HT1080 (cell line): ENCODE measurements at regions not wholly inside any gene's neighbourhood (a gene's known extent, or its start where the extent isn't known, plus 50 kb on each side); places are given as distances from the start of the nearest gene placed in this dataset.

Source experiments
- DNase-seq: peaks from one replicate; pipeline ENCODE4 v3.0.0-alpha.2; 2015; ENCODE audit warnings: low read depth

- no peak for DNase-seq
Observed at GRCh38 chr2:235391921-235392615, 101.8 kb upstream of the AGAP1 start.

- peak; percentile 81 for DNase-seq
Observed at GRCh38 chr2:235394278-235394828, 99.5 kb upstream of the AGAP1 start.

GRCh38 chr2:235396071-235396846, 97.6 kb upstream of the AGAP1 start:
- DNase-seq, result no peak

- no peak for DNase-seq
Observed at GRCh38 chr2:235398321-235398720, 95.5 kb upstream of the AGAP1 start.

- DNase-seq, result no peak
Observed at GRCh38 chr2:235399895-235400294, 93.9 kb upstream of the AGAP1 start.

- DNase-seq, result no peak
Observed at GRCh38 chr2:235402422-235402821, 91.4 kb upstream of the AGAP1 start.

- DNase-seq, result no peak
Observed at GRCh38 chr2:235405612-235406361, 88.1 kb upstream of the AGAP1 start.

- no peak for DNase-seq
Observed at GRCh38 chr2:235406430-235406829, 87.4 kb upstream of the AGAP1 start.

GRCh38 chr2:235411905-235412485, 81.8 kb upstream of the AGAP1 start:
- no peak for DNase-seq

- DNase-seq, result no peak
Observed at GRCh38 chr2:235413064-235413463, 80.8 kb upstream of the AGAP1 start.

GRCh38 chr2:235414422-235414821, 79.4 kb upstream of the AGAP1 start:
- DNase-seq, result no peak

- peak; percentile 9 for DNase-seq
Observed at GRCh38 chr2:235416858-235417499, 76.9 kb upstream of the AGAP1 start.

- no peak for DNase-seq
Observed at GRCh38 chr2:235418918-235419317, 74.9 kb upstream of the AGAP1 start.

GRCh38 chr2:235419996-235420395, 73.8 kb upstream of the AGAP1 start:
- DNase-seq, result no peak

GRCh38 chr2:235421618-235422017, 72.2 kb upstream of the AGAP1 start:
- DNase-seq, result no peak

GRCh38 chr2:235430366-235431083, 63.3 kb upstream of the AGAP1 start:
- no peak for DNase-seq

GRCh38 chr2:235432741-235433520, 60.9 kb upstream of the AGAP1 start:
- no peak for DNase-seq

GRCh38 chr2:235433860-235434259, 60.0 kb upstream of the AGAP1 start:
- peak; percentile 29 for DNase-seq

- no peak for DNase-seq
Observed at GRCh38 chr2:235439959-235440662, 53.7 kb upstream of the AGAP1 start.
